Body of pancreas (tissue), 4 donors: ENCODE measurements at regions not wholly inside any gene's neighbourhood (a gene's known extent, or its start where the extent isn't known, plus 50 kb on each side); places are given as distances from the start of the nearest gene placed in this dataset.

Source experiments
- ATAC-seq: fragments of 150-250 bp; one replicate; pipeline ENCODE4 v1.9.1; 2016
- DNase-seq, 4 donors: peaks; one replicate each; pipeline ENCODE4 v3.0.0-alpha.2; 2019
- H3K27ac ChIP-seq, 4 donors: fragments of 200-600 bp; sonication (generic); 1 replicate in 3 of 4; 2 replicates in 1 of 4; pipeline versions ENCODE4 v1.5.1 to v1.6.1; 2016 to 2019; ENCODE audit warnings: mild to moderate bottlenecking in 1 of 4, mixed read lengths in 1 of 4, moderate library complexity in 1 of 4
- H3K27me3 ChIP-seq, 2 donors: fragments of 200-600 bp; sonication (generic); one replicate each; pipeline ENCODE4 v1.6.0; 2016; ENCODE audit warnings: mild to moderate bottlenecking in 1 of 2
- H3K36me3 ChIP-seq, 2 donors: fragments of 200-600 bp; sonication (generic); replicated peaks in 1 of 2; 2 replicates each; pipeline ENCODE4 v1.5.1; 2016; ENCODE audit warnings: low read depth in 2 of 2; ENCODE audit not compliant: insufficient read depth in 1 of 2
- H3K4me1 ChIP-seq: fragments of 200-600 bp; sonication (generic); one replicate; pipeline ENCODE4 v1.6.0; 2016
- H3K4me3 ChIP-seq, 2 donors: fragments of 200-600 bp; sonication (generic); 1 replicate in 1 of 2; 2 replicates in 1 of 2; pipeline ENCODE4 v1.5.1; 2016 to 2019
- H3K9me3 ChIP-seq, 3 donors: fragments of 200-600 bp; sonication (generic); 1 replicate in 2 of 3; 2 replicates in 1 of 3; pipeline ENCODE4 v1.5.1; 2016
- POLR2A ChIP-seq, 3 donors: fragments of 450-650 bp; IDR thresholded peaks; one replicate each; pipeline ENCODE4 v1.6.1; 2016; ENCODE audit warnings: antibody characterized with exemption in 3 of 3, mild to moderate bottlenecking in 2 of 3
- WGBS, 2 donors: methylation state at CpG; one replicate each; pipeline ENCODE4 v1.1.5; 2017; 5-methylcytosine and 5-hydroxymethylcytosine counted together
- intact Hi-C: fragments of 100-400 bp; cut with DNase I; formaldehyde crosslinking; loops from one replicate; pipeline ENCODE4 v1.15.1; 2023
- TF ChIP-seq, protein P1 (sequence below), 7 experiments: fragments of 450-650 bp in 4 of 7; fragments of 200-600 bp in 3 of 7; sonication (generic) in 3 of 7; IDR thresholded peaks; one replicate each; pipeline ENCODE4 v1.5.1; 2016 to 2019; ENCODE audit warnings: antibody characterized with exemption in 7 of 7

DNA sequence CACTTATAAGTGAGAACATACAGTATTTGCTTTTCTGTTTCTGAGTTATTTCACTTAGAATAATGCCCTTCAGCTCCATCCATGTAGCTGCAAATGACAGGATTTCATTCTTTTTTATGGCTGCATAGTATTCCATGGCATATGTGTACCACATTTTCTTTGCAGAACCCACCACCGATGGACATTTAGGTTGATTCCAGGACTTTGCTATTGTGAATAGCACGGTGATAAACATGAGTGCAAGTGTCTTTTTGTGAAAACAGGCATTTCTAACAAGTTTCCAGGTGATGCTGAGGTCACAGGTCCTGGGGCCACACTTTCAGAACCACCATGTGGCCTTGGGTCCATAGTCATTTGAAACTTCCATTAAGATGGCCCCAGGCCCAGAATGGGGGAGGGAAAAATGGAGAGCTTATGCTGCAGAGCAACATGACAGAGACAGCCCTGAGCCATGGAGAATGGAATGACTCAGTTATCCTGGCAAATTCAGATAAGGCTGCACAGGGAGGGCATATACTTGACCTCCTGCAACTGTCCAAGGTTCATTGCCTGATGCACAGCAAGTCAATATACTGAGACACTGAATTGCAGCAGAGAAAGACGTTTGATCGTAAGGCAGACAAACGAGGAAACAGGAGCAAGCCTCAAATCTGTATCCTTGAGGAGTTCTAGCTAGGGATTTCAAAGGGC, 248.0 kb upstream of the GALNT17 start:
- H3K4me3 ChIP-seq = no peak overlapping the region
- no peaks in the 10 kb centered on the region for H3K36me3 ChIP-seq
- intact Hi-C loops = no loop called here
- H3K9me3 ChIP-seq = peaks cover 0 to 4% (median 0%) of the 10 kb centered on the region in 3 donors
- DNase-seq (no peak), ATAC-seq (no peak)
- H3K4me1 ChIP-seq = no peaks in the 10 kb centered on the region
- 55 to 57% methylated on average over 5 of the region's 5 CpGs for WGBS, 2 donors
- H3K27ac ChIP-seq = no peak overlapping the region
- no peaks in the 10 kb centered on the region for H3K27me3 ChIP-seq
- TF ChIP-seq, protein P1, sequence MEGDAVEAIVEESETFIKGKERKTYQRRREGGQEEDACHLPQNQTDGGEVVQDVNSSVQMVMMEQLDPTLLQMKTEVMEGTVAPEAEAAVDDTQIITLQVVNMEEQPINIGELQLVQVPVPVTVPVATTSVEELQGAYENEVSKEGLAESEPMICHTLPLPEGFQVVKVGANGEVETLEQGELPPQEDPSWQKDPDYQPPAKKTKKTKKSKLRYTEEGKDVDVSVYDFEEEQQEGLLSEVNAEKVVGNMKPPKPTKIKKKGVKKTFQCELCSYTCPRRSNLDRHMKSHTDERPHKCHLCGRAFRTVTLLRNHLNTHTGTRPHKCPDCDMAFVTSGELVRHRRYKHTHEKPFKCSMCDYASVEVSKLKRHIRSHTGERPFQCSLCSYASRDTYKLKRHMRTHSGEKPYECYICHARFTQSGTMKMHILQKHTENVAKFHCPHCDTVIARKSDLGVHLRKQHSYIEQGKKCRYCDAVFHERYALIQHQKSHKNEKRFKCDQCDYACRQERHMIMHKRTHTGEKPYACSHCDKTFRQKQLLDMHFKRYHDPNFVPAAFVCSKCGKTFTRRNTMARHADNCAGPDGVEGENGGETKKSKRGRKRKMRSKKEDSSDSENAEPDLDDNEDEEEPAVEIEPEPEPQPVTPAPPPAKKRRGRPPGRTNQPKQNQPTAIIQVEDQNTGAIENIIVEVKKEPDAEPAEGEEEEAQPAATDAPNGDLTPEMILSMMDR (IDR thresholded peaks at IDR 0.05) = no peak
- TF ChIP-seq POLR2A (IDR thresholded peaks at IDR 0.05) = no peak

DNA sequence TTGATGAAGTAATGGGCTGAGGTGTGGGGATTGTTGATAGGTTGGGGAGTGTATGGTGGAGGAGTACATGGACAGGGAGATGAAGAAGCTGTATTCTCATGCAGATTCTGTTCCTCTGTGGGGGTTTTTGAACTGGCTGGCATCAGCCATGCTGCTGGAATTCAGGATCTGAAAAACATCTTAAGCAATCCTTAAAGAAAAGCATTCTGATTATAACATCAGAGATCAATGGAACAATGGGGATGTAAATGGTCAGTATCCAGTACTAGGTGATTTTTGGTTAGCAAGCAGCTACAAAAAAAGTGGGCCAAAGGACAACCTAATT, 247.5 kb upstream of the GALNT17 start:
- Histone ChIP-seq H3K4me3 (no peak overlapping the region), H3K27me3 (no peaks in the 10 kb centered on the region), H3K36me3 (no peaks in the 10 kb centered on the region), H3K27ac (no peak overlapping the region), H3K4me1 (no peaks in the 10 kb centered on the region), H3K9me3 (peaks cover 0 to 5% (median 0%) of the 10 kb centered on the region in 3 donors)
- intact Hi-C loops = no loop called here
- TF ChIP-seq, protein P1 (IDR thresholded peaks at IDR 0.05) = no peak
- TF ChIP-seq POLR2A (IDR thresholded peaks at IDR 0.05) = no peak
- DNase-seq (no peak), ATAC-seq (no peak)

DNA sequence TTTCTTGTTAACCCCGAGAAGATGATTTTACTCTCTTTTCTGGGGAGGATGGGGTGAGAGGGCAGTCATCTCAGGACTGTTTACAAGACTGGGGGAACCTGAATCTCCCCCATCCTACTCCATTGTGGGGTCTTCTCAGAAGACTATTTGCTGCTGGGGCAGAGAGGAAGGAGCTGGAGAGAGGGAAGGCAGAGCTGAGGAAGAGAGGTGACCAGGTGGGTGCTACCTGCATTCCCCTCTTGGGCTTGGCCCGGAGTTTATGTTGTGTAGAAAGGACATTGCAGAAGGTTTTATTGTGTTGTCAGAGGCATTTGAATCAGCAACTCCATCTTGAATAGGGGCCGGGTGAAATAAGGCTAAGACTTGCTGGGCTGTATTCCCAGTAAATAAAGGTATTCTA, 247.1 kb upstream of the GALNT17 start:
- ATAC-seq = no peak
- H3K4me3 ChIP-seq = no peak overlapping the region
- WGBS, 2 donors = 47 to 66% methylated on average over 3 of the region's 3 CpGs
- intact Hi-C loops = no loop called here
- TF ChIP-seq POLR2A (IDR thresholded peaks at IDR 0.05) = no peak
- TF ChIP-seq, protein P1 (IDR thresholded peaks at IDR 0.05) = no peak
- DNase-seq = no peak
- no peak overlapping the region for H3K27ac ChIP-seq
- H3K27me3 ChIP-seq = no peaks in the 10 kb centered on the region
- H3K4me1 ChIP-seq = no peaks in the 10 kb centered on the region
- no peaks in the 10 kb centered on the region for H3K36me3 ChIP-seq
- peaks cover 0 to 8% (median 0%) of the 10 kb centered on the region in 3 donors for H3K9me3 ChIP-seq

DNA sequence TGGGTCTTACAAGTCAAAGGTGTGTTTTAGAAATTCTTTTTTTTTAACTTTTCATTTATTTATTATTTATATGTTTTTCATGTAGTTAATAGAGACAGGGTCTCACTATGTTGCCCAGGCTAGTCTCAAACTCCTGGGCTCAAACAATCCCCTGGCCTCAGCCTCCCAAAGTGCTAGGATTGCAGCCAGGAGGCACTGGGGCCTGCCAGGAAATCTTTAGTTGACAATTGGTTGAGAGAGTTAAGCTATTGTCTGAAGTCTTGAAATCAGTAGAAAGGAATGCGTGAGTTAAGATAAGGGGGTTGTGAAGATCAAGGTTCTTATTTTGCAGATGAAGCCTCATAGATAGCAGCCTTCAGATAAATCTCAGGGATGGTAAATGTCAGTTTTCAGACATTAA, 245.4 kb upstream of the GALNT17 start:
- H3K4me3 ChIP-seq = no peak overlapping the region
- no peaks in the 10 kb centered on the region for H3K4me1 ChIP-seq
- ATAC-seq (no peak), DNase-seq (no peak)
- 17 to 28% methylated on average over 1 of the region's 1 CpG for WGBS, 2 donors
- intact Hi-C loops = no loop called here
- no peaks in the 10 kb centered on the region for H3K36me3 ChIP-seq
- H3K27ac ChIP-seq = no peak overlapping the region
- H3K9me3 ChIP-seq = peaks cover 0 to 17% (median 0%) of the 10 kb centered on the region in 3 donors
- no peak for TF ChIP-seq POLR2A (IDR thresholded peaks at IDR 0.05)
- TF ChIP-seq, protein P1 (IDR thresholded peaks at IDR 0.05) = no peak
- H3K27me3 ChIP-seq = no peaks in the 10 kb centered on the region

DNA sequence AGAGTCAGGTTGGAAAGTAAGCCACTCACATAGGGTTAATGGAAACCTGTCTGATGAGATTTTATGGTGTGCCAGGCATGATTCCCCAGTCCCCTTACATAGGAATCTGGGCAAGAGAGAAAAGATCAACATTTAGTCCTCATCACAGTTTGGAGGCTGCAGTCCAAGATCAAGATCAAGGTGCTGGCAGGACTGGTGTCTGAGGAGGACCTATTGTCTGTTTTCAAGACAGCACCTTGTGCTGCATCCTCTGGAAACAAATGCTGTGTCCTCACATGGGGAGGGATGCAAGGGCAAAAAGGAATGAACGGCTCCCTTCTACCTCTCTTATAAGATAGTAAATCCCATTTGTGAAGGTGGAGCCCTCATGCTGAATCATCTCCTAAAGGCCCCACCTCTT, 244.8 kb upstream of the GALNT17 start:
- no peaks in the 10 kb centered on the region for H3K36me3 ChIP-seq
- H3K9me3 ChIP-seq = peaks cover 0 to 17% (median 0%) of the 10 kb centered on the region in 3 donors
- H3K27me3 ChIP-seq = no peaks in the 10 kb centered on the region
- H3K4me3 ChIP-seq = no peak overlapping the region
- ATAC-seq (no peak), DNase-seq (no peak)
- intact Hi-C loops = no loop called here
- TF ChIP-seq POLR2A (IDR thresholded peaks at IDR 0.05) = no peak
- TF ChIP-seq, protein P1 (IDR thresholded peaks at IDR 0.05) = no peak
- no peak overlapping the region for H3K27ac ChIP-seq
- WGBS, 2 donors = 22 to 28% methylated on average over 1 of the region's 1 CpG
- no peaks in the 10 kb centered on the region for H3K4me1 ChIP-seq
